GM23338 (cell line): ENCODE measurements at regions not wholly inside any gene's neighbourhood (a gene's known extent, or its start where the extent isn't known, plus 50 kb on each side); places are given as distances from the start of the nearest gene placed in this dataset.

ENCODE experiments used
- ATAC-seq: fragments of 200-7000 bp; cut with Tn5 transposase; 3 replicates; pipeline ENCODE4 v1.9.1; 2020
- DNase-seq: peaks from one replicate; pipeline ENCODE4 v3.0.0-alpha.2; 2015; ENCODE audit warnings: low spot score
- H2AFZ ChIP-seq: fragments of 200-600 bp; sonication (generic); 2 replicates; pipeline ENCODE4 v1.8.0; 2016; ENCODE audit warnings: antibody characterized with exemption, mild to moderate bottlenecking, moderate library complexity
- H3F3A ChIP-seq: fragments of 200-600 bp; sonication (generic); replicated peaks from 2 replicates; pipeline ENCODE4 v1.8.0; 2017; ENCODE audit warnings: antibody characterized with exemption, mixed run types, low read depth
- H3K27ac ChIP-seq: fragments of 200-600 bp; sonication (generic); 2 replicates; pipeline ENCODE4 v1.6.1; 2016; ENCODE audit warnings: low read depth
- H3K27me3 ChIP-seq: fragments of 200-600 bp; sonication (generic); 2 replicates; pipeline ENCODE4 v1.8.0; 2016; ENCODE audit warnings: mild to moderate bottlenecking, mixed run types, moderate library complexity; ENCODE audit not compliant: insufficient read depth
- H3K36me3 ChIP-seq: fragments of 200-600 bp; sonication (generic); 2 replicates; pipeline ENCODE4 v1.8.0; 2016; ENCODE audit warnings: mild to moderate bottlenecking; ENCODE audit not compliant: insufficient read depth
- H3K4me1 ChIP-seq: fragments of 200-600 bp; sonication (generic); 2 replicates; pipeline ENCODE4 v1.8.0; 2016; ENCODE audit warnings: mild to moderate bottlenecking, moderate library complexity; ENCODE audit not compliant: insufficient read depth
- H3K4me2 ChIP-seq: fragments of 200-600 bp; sonication (generic); 2 replicates; pipeline ENCODE4 v1.7.1; 2017; ENCODE audit warnings: mixed run types
- H3K4me3 ChIP-seq: fragments of 200-600 bp; sonication (generic); 2 replicates; pipeline ENCODE4 v1.6.1; 2016; ENCODE audit warnings: mixed run types
- H3K79me2 ChIP-seq: fragments of 200-600 bp; sonication (generic); replicated peaks from 2 replicates; pipeline ENCODE4 v1.8.0; 2017; ENCODE audit warnings: mild to moderate bottlenecking; ENCODE audit not compliant: insufficient read depth
- H3K9me2 ChIP-seq: fragments of 200-600 bp; sonication (generic); 2 replicates; pipeline ENCODE4 v1.8.0; 2017; ENCODE audit not compliant: insufficient read depth
- H4K20me1 ChIP-seq: fragments of 200-600 bp; sonication (generic); replicated peaks from 2 replicates; pipeline ENCODE4 v1.8.0; 2017; ENCODE audit warnings: mild to moderate bottlenecking; ENCODE audit not compliant: insufficient read depth
- H3K27ac Mint-ChIP-seq: 2 replicates; pipeline ENCODE4 v1.8.0; 2020; ENCODE audit warnings: inconsistent platforms, mild to moderate bottlenecking, moderate library complexity, mixed read lengths
- H3K27me3 Mint-ChIP-seq: 3 replicates; pipeline ENCODE4 v1.8.0; 2022; ENCODE audit warnings: low read depth, mild to moderate bottlenecking, moderate library complexity, mixed read lengths, inconsistent platforms; ENCODE audit not compliant: insufficient read depth, poor library complexity
- H3K36me3 Mint-ChIP-seq: 3 replicates; pipeline ENCODE4 v1.8.0; 2021; ENCODE audit warnings: low read depth, mild to moderate bottlenecking, inconsistent platforms, moderate library complexity, mixed read lengths
- H3K4me1 Mint-ChIP-seq: 3 replicates; pipeline ENCODE4 v1.8.0; 2020; ENCODE audit warnings: mild to moderate bottlenecking, inconsistent platforms, mixed read lengths
- H3K4me3 Mint-ChIP-seq: 3 replicates; pipeline ENCODE4 v1.8.0; 2021; ENCODE audit warnings: moderate library complexity, mild to moderate bottlenecking, inconsistent platforms, mixed read lengths
- H3K9me3 Mint-ChIP-seq: 3 replicates; pipeline ENCODE4 v1.8.0; 2020; ENCODE audit warnings: moderate library complexity, mild to moderate bottlenecking, inconsistent platforms, mixed read lengths
- CTCF ChIP-seq, 2 experiments: fragments of 200-600 bp in 1 of 2; sonication (generic) in 1 of 2; conservative IDR thresholded peaks; 2 replicates each; pipeline versions ENCODE4 v1.5.1 to v1.6.1; 2016 to 2017; ENCODE audit warnings: antibody characterized with exemption in 2 of 2, low read depth in 2 of 2, mild to moderate bottlenecking in 2 of 2, moderate library complexity in 1 of 2
- ETS1 ChIP-seq: IDR thresholded peaks from 2 replicates; pipeline ENCODE4 v1.6.1; 2016; ENCODE audit warnings: antibody characterized with exemption
- NANOG ChIP-seq: IDR thresholded peaks from 2 replicates; pipeline ENCODE4 v1.6.1; 2016; ENCODE audit warnings: antibody characterized with exemption, borderline replicate concordance
- ZNF331 ChIP-seq: fragments of 250-450 bp; sonication (Bioruptor Pico); IDR thresholded peaks from 2 replicates; pipeline ENCODE4 v1.5.0; 2020; ENCODE audit warnings: low read depth, mild to moderate bottlenecking, moderate library complexity
- TF ChIP-seq, protein P1 (sequence below): fragments of 250-450 bp; sonication (Bioruptor Pico); IDR thresholded peaks from 2 replicates; pipeline ENCODE4 v1.5.0; 2020; ENCODE audit warnings: mild to moderate bottlenecking, moderate library complexity

GRCh38 chr2:105158002-105158401 lies 83.5 kb upstream of the GPR45 start:
- Mint-ChIP-seq H3K36me3 (peaks cover 11% of the 10 kb centered on the region; the same call in 1 of the 3 replicates), H3K27ac (no peak overlapping the region), H3K27me3 (no peaks in the 10 kb centered on the region), H3K9me3 (peaks cover 43% of the 10 kb centered on the region), H3K4me1 (no peaks in the 10 kb centered on the region), H3K4me3 (no peak overlapping the region)
- Histone ChIP-seq H3K36me3 (no peaks in the 10 kb centered on the region), H3K4me1 (no peaks in the 10 kb centered on the region), H3K9me2 (0 out of 2 replicates have a peak, but pooled peaks cover 3% of the 10 kb centered on the region), H4K20me1 (no peaks in the 10 kb centered on the region), H3F3A (no peaks in the 10 kb centered on the region), H3K4me3 (no peak overlapping the region), H3K27me3 (no peaks in the 10 kb centered on the region), H2AFZ (no peak overlapping the region), H3K79me2 (no peaks in the 10 kb centered on the region), H3K4me2 (no peak overlapping the region), H3K27ac (no peak overlapping the region)
- no peak for DNase-seq
- no peak for TF ChIP-seq ETS1
- no peak for TF ChIP-seq NANOG
- TF ChIP-seq ZNF331 (CRISPR knock-in tag), result no peak
- TF ChIP-seq, protein P1, sequence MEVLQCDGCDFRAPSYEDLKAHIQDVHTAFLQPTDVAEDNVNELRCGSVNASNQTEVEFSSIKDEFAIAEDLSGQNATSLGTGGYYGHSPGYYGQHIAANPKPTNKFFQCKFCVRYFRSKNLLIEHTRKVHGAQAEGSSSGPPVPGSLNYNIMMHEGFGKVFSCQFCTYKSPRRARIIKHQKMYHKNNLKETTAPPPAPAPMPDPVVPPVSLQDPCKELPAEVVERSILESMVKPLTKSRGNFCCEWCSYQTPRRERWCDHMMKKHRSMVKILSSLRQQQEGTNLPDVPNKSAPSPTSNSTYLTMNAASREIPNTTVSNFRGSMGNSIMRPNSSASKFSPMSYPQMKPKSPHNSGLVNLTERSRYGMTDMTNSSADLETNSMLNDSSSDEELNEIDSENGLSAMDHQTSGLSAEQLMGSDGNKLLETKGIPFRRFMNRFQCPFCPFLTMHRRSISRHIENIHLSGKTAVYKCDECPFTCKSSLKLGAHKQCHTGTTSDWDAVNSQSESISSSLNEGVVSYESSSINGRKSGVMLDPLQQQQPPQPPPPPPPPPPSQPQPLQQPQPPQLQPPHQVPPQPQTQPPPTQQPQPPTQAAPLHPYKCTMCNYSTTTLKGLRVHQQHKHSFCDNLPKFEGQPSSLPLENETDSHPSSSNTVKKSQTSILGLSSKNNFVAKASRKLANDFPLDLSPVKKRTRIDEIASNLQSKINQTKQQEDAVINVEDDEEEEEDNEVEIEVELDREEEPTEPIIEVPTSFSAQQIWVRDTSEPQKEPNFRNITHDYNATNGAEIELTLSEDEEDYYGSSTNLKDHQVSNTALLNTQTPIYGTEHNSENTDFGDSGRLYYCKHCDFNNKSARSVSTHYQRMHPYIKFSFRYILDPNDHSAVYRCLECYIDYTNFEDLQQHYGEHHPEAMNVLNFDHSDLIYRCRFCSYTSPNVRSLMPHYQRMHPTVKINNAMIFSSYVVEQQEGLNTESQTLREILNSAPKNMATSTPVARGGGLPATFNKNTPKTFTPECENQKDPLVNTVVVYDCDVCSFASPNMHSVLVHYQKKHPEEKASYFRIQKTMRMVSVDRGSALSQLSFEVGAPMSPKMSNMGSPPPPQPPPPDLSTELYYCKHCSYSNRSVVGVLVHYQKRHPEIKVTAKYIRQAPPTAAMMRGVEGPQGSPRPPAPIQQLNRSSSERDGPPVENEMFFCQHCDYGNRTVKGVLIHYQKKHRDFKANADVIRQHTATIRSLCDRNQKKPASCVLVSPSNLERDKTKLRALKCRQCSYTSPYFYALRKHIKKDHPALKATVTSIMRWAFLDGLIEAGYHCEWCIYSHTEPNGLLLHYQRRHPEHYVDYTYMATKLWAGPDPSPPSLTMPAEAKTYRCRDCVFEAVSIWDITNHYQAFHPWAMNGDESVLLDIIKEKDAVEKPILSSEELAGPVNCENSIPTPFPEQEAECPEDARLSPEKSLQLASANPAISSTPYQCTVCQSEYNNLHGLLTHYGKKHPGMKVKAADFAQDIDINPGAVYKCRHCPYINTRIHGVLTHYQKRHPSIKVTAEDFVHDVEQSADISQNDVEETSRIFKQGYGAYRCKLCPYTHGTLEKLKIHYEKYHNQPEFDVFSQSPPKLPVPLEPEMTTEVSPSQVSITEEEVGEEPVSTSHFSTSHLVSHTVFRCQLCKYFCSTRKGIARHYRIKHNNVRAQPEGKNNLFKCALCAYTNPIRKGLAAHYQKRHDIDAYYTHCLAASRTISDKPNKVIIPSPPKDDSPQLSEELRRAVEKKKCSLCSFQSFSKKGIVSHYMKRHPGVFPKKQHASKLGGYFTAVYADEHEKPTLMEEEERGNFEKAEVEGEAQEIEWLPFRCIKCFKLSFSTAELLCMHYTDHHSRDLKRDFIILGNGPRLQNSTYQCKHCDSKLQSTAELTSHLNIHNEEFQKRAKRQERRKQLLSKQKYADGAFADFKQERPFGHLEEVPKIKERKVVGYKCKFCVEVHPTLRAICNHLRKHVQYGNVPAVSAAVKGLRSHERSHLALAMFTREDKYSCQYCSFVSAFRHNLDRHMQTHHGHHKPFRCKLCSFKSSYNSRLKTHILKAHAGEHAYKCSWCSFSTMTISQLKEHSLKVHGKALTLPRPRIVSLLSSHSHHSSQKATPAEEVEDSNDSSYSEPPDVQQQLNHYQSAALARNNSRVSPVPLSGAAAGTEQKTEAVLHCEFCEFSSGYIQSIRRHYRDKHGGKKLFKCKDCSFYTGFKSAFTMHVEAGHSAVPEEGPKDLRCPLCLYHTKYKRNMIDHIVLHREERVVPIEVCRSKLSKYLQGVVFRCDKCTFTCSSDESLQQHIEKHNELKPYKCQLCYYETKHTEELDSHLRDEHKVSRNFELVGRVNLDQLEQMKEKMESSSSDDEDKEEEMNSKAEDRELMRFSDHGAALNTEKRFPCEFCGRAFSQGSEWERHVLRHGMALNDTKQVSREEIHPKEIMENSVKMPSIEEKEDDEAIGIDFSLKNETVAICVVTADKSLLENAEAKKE (CRISPR knock-in tag), result no peak
- TF ChIP-seq CTCF (conservative IDR thresholded peaks at IDR 0.05; ENCODE audit: low read depth in 2 of 2), result no peak
- ATAC-seq, result no peak
